Loucy (cell line): ENCODE measurements at regions not wholly inside any gene's neighbourhood (a gene's known extent, or its start where the extent isn't known, plus 50 kb on each side); places are given as distances from the start of the nearest gene placed in this dataset.

Source experiments
- EZH2phosphoT487 ChIP-seq: fragments of 200-600 bp; IDR thresholded peaks from 2 replicates; pipeline ENCODE4 v1.6.1; 2018; ENCODE audit warnings: antibody characterized with exemption, mild to moderate bottlenecking, moderate library complexity, borderline replicate concordance
- TF ChIP-seq, protein P1 (sequence below): fragments of 200-600 bp; sonication (generic); conservative IDR thresholded peaks from 2 replicates; pipeline ENCODE4 v1.5.1; 2014; ENCODE audit warnings: mild to moderate bottlenecking, antibody characterized with exemption, low read length

DNA sequence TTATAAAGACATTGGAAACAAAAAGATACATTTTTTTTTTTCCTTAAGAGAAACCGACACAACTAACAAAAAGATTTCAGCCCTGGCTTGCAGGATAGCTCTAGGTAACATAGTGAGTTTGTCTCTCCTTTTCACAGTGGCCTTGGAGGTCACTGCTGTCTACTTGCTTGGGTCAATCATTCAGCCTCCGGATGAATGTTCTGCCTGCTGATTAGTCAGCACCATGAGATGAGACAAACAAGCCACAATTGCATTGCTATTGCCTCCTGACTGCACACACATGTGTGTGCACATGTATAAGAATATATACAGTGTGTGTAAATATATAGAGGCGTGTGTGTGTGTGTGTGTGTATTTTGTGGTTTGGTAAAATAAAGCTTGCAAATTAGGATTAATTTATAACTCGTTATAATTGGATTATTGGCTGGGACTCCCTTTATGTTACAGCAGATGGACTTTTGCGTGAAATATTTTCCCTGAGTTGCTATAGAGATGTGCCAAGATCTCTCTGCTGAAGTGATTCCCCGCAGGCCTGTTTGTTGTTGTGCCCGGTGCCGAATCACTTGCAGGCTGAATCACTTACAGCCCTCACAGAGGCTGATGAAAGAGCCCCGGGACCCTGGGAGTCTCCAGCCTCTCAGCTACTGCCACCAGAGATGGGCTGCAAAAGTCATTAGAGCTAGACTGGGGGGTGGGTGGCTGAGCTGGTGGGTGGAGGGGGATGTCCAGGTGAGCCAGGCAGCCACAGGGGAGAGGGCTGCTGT is 161.2 kb downstream of the FGF18 start:
- TF ChIP-seq, protein P1, sequence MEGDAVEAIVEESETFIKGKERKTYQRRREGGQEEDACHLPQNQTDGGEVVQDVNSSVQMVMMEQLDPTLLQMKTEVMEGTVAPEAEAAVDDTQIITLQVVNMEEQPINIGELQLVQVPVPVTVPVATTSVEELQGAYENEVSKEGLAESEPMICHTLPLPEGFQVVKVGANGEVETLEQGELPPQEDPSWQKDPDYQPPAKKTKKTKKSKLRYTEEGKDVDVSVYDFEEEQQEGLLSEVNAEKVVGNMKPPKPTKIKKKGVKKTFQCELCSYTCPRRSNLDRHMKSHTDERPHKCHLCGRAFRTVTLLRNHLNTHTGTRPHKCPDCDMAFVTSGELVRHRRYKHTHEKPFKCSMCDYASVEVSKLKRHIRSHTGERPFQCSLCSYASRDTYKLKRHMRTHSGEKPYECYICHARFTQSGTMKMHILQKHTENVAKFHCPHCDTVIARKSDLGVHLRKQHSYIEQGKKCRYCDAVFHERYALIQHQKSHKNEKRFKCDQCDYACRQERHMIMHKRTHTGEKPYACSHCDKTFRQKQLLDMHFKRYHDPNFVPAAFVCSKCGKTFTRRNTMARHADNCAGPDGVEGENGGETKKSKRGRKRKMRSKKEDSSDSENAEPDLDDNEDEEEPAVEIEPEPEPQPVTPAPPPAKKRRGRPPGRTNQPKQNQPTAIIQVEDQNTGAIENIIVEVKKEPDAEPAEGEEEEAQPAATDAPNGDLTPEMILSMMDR, result no peak
- no peak for TF ChIP-seq EZH2phosphoT487
